Fibroblast of lung (primary cell): ENCODE measurements at regions not wholly inside any gene's neighbourhood (a gene's known extent, or its start where the extent isn't known, plus 50 kb on each side); places are given as distances from the start of the nearest gene placed in this dataset.
"Not testable (repeated sequence)": the region's sequence is repeated elsewhere in the genome, so short reads cannot be mapped to it uniquely, and the experiment has no call there.

Experiments
- CTCF ChIP-seq, 2 donors: IDR thresholded peaks in 1 of 2; conservative IDR thresholded peaks in 1 of 2; 1 replicate in 1 of 2; 2 replicates in 1 of 2; pipeline ENCODE4 v1.5.1; 2011 to 2012; ENCODE audit warnings: low read length in 2 of 2, control low read depth in 1 of 2, inconsistent platforms in 1 of 2, low read depth in 1 of 2, mild to moderate bottlenecking in 1 of 2
- EZH2 ChIP-seq: IDR thresholded peaks from 2 replicates; pipeline ENCODE4 v1.5.1; 2012; ENCODE audit warnings: low read length, control low read depth, mild to moderate bottlenecking; ENCODE audit errors: missing control alignments

DNA sequence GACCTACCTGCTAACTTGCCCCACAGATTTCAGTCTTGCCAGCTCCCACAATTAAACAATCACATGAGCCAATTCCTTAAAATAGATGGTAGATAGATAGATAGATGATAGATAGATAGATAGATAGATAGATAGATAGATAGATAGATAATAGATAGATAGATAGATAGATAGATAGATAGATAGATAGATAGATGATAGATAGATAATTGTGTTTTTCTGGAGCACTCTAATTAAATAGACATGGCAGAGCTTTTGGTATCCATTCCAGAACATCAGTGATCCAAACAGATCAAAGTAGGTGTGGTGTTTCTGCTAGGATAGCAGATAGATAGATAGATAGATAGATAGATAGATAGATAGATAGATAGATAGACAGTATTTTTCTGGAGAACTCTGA, 110.4 kb downstream of the PLPPR4 start:
- TF ChIP-seq CTCF (conservative IDR thresholded peaks at IDR 0.05 in 1 of 2, IDR thresholded peaks at IDR 0.05 in 1 of 2; ENCODE audit: low read depth in 1 of 2, low read length in 2 of 2); EZH2: not testable (repeated sequence)
